HCT116 (cell line): ENCODE measurements at regions not wholly inside any gene's neighbourhood (a gene's known extent, or its start where the extent isn't known, plus 50 kb on each side); places are given as distances from the start of the nearest gene placed in this dataset.
"Not testable (repeated sequence)": the region's sequence is repeated elsewhere in the genome, so short reads cannot be mapped to it uniquely, and the experiment has no call there.

Experiments used
- ATAC-seq: fragments of 200-7000 bp; cut with Tn5 transposase; 2 replicates; pipeline ENCODE4 v1.9.1; 2020; ENCODE audit warnings: mild to moderate bottlenecking, moderate library complexity
- BruUV-seq: library from RNA; stranded (reverse); fragments of 400-500 nt; replicated peaks from 2 replicates; lab custom pipeline; 2021; lab: Mats Ljungman, UMichigan
- CTCF ChIA-PET: fragments of 300-600 bp; sonication (Branson Sonifier 250); formaldehyde crosslinking; loops from one replicate; lab custom pipeline; 2021; ENCODE audit warnings: antibody characterized with exemption; lab: Charles Lee
- POLR2A ChIA-PET: fragments of 300-600, 350-600 bp; sonication (Branson Sonifier 250); formaldehyde crosslinking; loops from one replicate; lab custom pipeline; 2021; ENCODE audit warnings: antibody characterized with exemption; lab: Charles Lee
- RAD21 ChIA-PET, 2 experiments: fragments of 300-600 bp; sonication (Branson Sonifier 250); formaldehyde crosslinking; loops; one replicate each; lab custom pipeline; 2023; ENCODE audit warnings: low total read pairs in 2 of 2; ENCODE audit not compliant: uncharacterized antibody in 2 of 2, unreplicated experiment in 2 of 2, low non-redundant PET in 1 of 2; lab: Charles Lee
- DNase-seq: peaks from one replicate; pipeline ENCODE4 v3.0.0-alpha.2; 2010; ENCODE audit warnings: low read depth, low spot score
- H2AFZ ChIP-seq: fragments of 200-600 bp; shearing (Covaris generic), sonication (generic); 2 replicates; pipeline ENCODE4 v1.6.1; 2017; ENCODE audit warnings: low read depth, mixed run types, mixed read lengths, antibody characterized with exemption, low read length; ENCODE audit not compliant: poor library complexity, severe bottlenecking
- H3K27ac ChIP-seq: 2 replicates; pipeline ENCODE4 v1.5.1; 2012; ENCODE audit warnings: low read depth, low read length
- H3K27me3 ChIP-seq: fragments of 200-600 bp; sonication (generic); 2 replicates; pipeline ENCODE4 v1.6.1; 2016; ENCODE audit warnings: mixed run types, low read length, mixed read lengths; ENCODE audit not compliant: insufficient read depth
- H3K36me3 ChIP-seq, 2 experiments: fragments of 200-500 bp in 1 of 2; fragments of 200-600 bp in 1 of 2; sonication (Bioruptor generic) in 1 of 2; sonication (generic) in 1 of 2; 2 replicates each; pipeline versions ENCODE4 v1.5.1 to v1.6.1; 2014 to 2016; ENCODE audit warnings: low read length in 2 of 2, inconsistent platforms in 1 of 2, mixed read lengths in 1 of 2, mixed run types in 1 of 2; ENCODE audit not compliant: insufficient read depth in 2 of 2, control insufficient read depth in 1 of 2
- H3K4me1 ChIP-seq, 2 experiments: fragments of 200-600 bp in 1 of 2; sonication (generic) in 1 of 2; 2 replicates each; pipeline versions ENCODE4 v1.5.1 to v1.6.1; 2012 to 2017; ENCODE audit warnings: low read length in 2 of 2, inconsistent platforms in 1 of 2, mild to moderate bottlenecking in 1 of 2, mixed read lengths in 1 of 2, mixed run types in 1 of 2, moderate library complexity in 1 of 2; ENCODE audit not compliant: insufficient read depth in 2 of 2, control insufficient read depth in 1 of 2
- H3K4me2 ChIP-seq: fragments of 200-600 bp; sonication (generic); 2 replicates; pipeline ENCODE4 v1.6.1; 2017; ENCODE audit warnings: mixed run types, low read length, mixed read lengths
- H3K4me3 ChIP-seq, 2 experiments: fragments of 200-600 bp in 1 of 2; sonication (generic) in 1 of 2; replicated peaks in 1 of 2; 2 replicates each; pipeline ENCODE4 v1.5.1; 2011 to 2016; ENCODE audit warnings: low read length in 2 of 2, control low read depth in 1 of 2, low read depth in 1 of 2, mild to moderate bottlenecking in 1 of 2, mixed read lengths in 1 of 2, mixed run types in 1 of 2
- H3K79me2 ChIP-seq: fragments of 200-600 bp; sonication (generic); 2 replicates; pipeline ENCODE4 v1.6.1; 2017; ENCODE audit warnings: mild to moderate bottlenecking, mixed run types, low read length, moderate library complexity, mixed read lengths; ENCODE audit not compliant: insufficient read depth
- H3K9ac ChIP-seq: fragments of 200-600 bp; sonication (generic); 2 replicates; pipeline ENCODE4 v1.6.1; 2016; ENCODE audit warnings: low read length, mixed read lengths
- H3K9me2 ChIP-seq: fragments of 200-600 bp; sonication (generic), shearing (Covaris generic); 2 replicates; pipeline ENCODE4 v1.6.1; 2017; ENCODE audit warnings: mixed run types, mild to moderate bottlenecking, moderate library complexity; ENCODE audit not compliant: insufficient read depth
- H3K9me3 ChIP-seq, 2 experiments: fragments of 200-500 bp in 1 of 2; fragments of 200-600 bp in 1 of 2; sonication (Bioruptor generic) in 1 of 2; sonication (generic) in 1 of 2; 2 replicates each; pipeline ENCODE4 v1.6.1; 2014 to 2017; ENCODE audit warnings: low read length in 2 of 2, mixed read lengths in 2 of 2, inconsistent platforms in 1 of 2, low read depth in 1 of 2, mild to moderate bottlenecking in 1 of 2, mixed run types in 1 of 2, moderate library complexity in 1 of 2; ENCODE audit not compliant: control insufficient read depth in 1 of 2, insufficient read depth in 1 of 2
- H4K20me1 ChIP-seq: fragments of 200-600 bp; sonication (generic), shearing (Covaris generic); 2 replicates; pipeline ENCODE4 v1.6.1; 2017; ENCODE audit warnings: mixed run types, mild to moderate bottlenecking, moderate library complexity; ENCODE audit not compliant: insufficient read depth
- ELF1 ChIP-seq: IDR thresholded peaks from 2 replicates; pipeline ENCODE4 v1.6.1; 2012; ENCODE audit warnings: low read depth, borderline replicate concordance
- FOSL1 ChIP-seq: IDR thresholded peaks from 2 replicates; pipeline ENCODE4 v1.6.1; 2012; ENCODE audit warnings: low read depth
- SIN3A ChIP-seq: IDR thresholded peaks from 2 replicates; pipeline ENCODE4 v1.6.1; 2012; ENCODE audit warnings: low read depth
- ZFX ChIP-seq: fragments of 450-650 bp; IDR thresholded peaks from 2 replicates; pipeline ENCODE4 v1.6.1; 2017
- intact Hi-C: fragments of 100-400 bp; cut with micrococcal nuclease; formaldehyde crosslinking; loops from 2 replicates; pipeline ENCODE4 v1.10.0; 2022

- no peak for TF ChIP-seq FOSL1
- TF ChIP-seq, all 23 proteins: peak for 0
Observed at GRCh38 chr2:53114991-53115390, 652.6 kb upstream of the CHAC2 start (continued).

- no peaks in the 10 kb centered on the region for H3K4me1 ChIP-seq
- BruUV-seq, result no TSS peak
- CTCF ChIA-PET, result no interaction called here
- TF ChIP-seq ELF1 (no peak), ZFX (no peak), SIN3A (no peak)
- TF ChIP-seq, all 23 proteins: peak for 0
- Histone ChIP-seq H3K27ac (no peak overlapping the region), H3K9me3 (no peaks in the 10 kb centered on the region), H3K4me2 (no peak overlapping the region), H2AFZ (no peak overlapping the region), H3K9ac (no peak overlapping the region), H3K9me2 (no peaks in the 10 kb centered on the region), H4K20me1 (no peaks in the 10 kb centered on the region), H3K79me2 (no peaks in the 10 kb centered on the region), H3K4me3 (no peak overlapping the region), H3K36me3 (no peaks in the 10 kb centered on the region), H3K27me3 (no peaks in the 10 kb centered on the region)
- ChIA-PET POLR2A (no interaction called here), RAD21 (no interaction called here)
- intact Hi-C loops, result no loop called here
- ATAC-seq (no peak), DNase-seq (no peak)
Observed at GRCh38 chr2:53114582-53114981, 653.0 kb upstream of the CHAC2 start.

- H2AFZ ChIP-seq, H3K27me3 ChIP-seq, DNase-seq, H3K4me2 ChIP-seq, H4K20me1 ChIP-seq, BruUV-seq, H3K9ac ChIP-seq, H3K27ac ChIP-seq, H3K79me2 ChIP-seq, CTCF ChIA-PET, H3K36me3 ChIP-seq, ATAC-seq, H3K9me3 ChIP-seq, H3K9me2 ChIP-seq, intact Hi-C loops, H3K4me3 ChIP-seq, POLR2A ChIA-PET, H3K4me1 ChIP-seq, RAD21 ChIA-PET: not testable (repeated sequence)
Observed at GRCh38 chr2:53112408-53112807, 655.2 kb upstream of the CHAC2 start.
